ENCODE measurements at regions not wholly inside any gene's neighbourhood (a gene's known extent, or its start where the extent isn't known, plus 50 kb on each side); places are given as distances from the start of the nearest gene placed in this dataset.

DNA sequence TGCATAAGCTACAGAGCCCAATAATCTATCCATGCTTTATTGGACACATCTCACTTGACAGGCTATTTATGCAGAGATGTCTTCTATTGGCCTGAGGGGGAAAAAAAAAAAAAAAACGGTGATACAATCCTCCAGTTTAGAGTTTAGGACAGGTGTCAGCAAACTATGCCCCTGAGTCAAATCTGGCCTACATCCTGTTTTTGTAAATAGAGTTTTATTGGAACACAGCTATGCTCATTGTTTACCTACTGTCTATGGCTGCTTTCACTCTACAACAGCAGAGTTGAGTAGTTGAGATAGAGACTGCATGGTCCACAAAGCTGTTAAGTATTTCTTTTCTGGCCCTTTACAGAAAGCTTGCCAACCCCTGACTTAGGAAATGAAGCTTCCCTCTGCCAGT, 403.1 kb downstream of the C12orf75 start:
- TF ChIP-seq POLR2A (IDR thresholded peaks at IDR 0.05; ENCODE audit: low read length) (no peak), GATA1 (IDR thresholded peaks at IDR 0.05; ENCODE audit: low read depth, low read length) (no peak)

Measured in erythroblast (primary cell).